ENCODE measurements at regions not wholly inside any gene's neighbourhood (a gene's known extent, or its start where the extent isn't known, plus 50 kb on each side); places are given as distances from the start of the nearest gene placed in this dataset.

GRCh38 chr9:81480828-81481604 lies 208.3 kb downstream of the TLE1 start:
- H3K4me1 ChIP-seq (ENCODE audit: control insufficient read depth, extremely low read depth, insufficient read depth, low read length): no peaks in the 10 kb centered on the region
- no peaks in the 10 kb centered on the region for H4K20me1 ChIP-seq (replicated peaks; ENCODE audit: control insufficient read depth, extremely low read depth, insufficient read depth, low read length)
- intact Hi-C loops (cut with micrococcal nuclease) (no loop called here), dilution Hi-C loops (cut with MboI; ENCODE audit: extremely low pct_ligation_motif_present, low sequenced_read_pairs) (no loop called here)
- no peaks in the 10 kb centered on the region for H3K36me3 ChIP-seq (ENCODE audit: control insufficient read depth in 2 of 2, extremely low read depth in 1 of 2, insufficient read depth in 2 of 2, low read length in 2 of 2)
- no peak overlapping the region for H3K9ac ChIP-seq (replicated peaks; ENCODE audit: extremely low read depth, insufficient read depth, low read length)
- DNase-seq (ENCODE audit: low read depth, low spot score): no peak
- ChIA-PET POLR2A (no interaction called here), CTCF (no interaction called here)
- no peak overlapping the region for H3K27ac ChIP-seq (ENCODE audit: insufficient read depth, low read depth, low read length)
- no peaks in the 10 kb centered on the region for H3K79me2 ChIP-seq (ENCODE audit: control insufficient read depth, insufficient read depth, low read length)
- BruUV-seq (replicated peaks): no TSS peak
- FAIRE-seq: no peak
- H3K9me3 ChIP-seq (replicated peaks; ENCODE audit: control insufficient read depth, insufficient read depth, low read length): no peaks in the 10 kb centered on the region
- TF ChIP-seq CTCF (IDR thresholded peaks at IDR 0.05; ENCODE audit: extremely low read depth in 1 of 2, insufficient read depth in 1 of 2, low read depth in 1 of 2, low read length in 2 of 2): no peak
- no peak for TF ChIP-seq FOS (IDR thresholded peaks at IDR 0.05; ENCODE audit: borderline replicate concordance, insufficient read depth, low read length)
- no peak for TF ChIP-seq POLR2AphosphoS5 (IDR thresholded peaks at IDR 0.05; ENCODE audit: insufficient read depth, low read depth, low read length)
- TF ChIP-seq EZH2 (IDR thresholded peaks at IDR 0.05; ENCODE audit: borderline replicate concordance, low read depth, low read length, severe bottlenecking): no peak
- no peak for TF ChIP-seq POLR2A (IDR thresholded peaks at IDR 0.05; ENCODE audit: low read depth, low read length)
- TF ChIP-seq MAX (IDR thresholded peaks at IDR 0.05; ENCODE audit: insufficient read depth, insufficient read length): no peak
- TF ChIP-seq MYC (IDR thresholded peaks at IDR 0.05; ENCODE audit: low read depth, low read length): no peak
- TF ChIP-seq JUN (IDR thresholded peaks at IDR 0.05; ENCODE audit: borderline replicate concordance, insufficient read depth, insufficient read length, low read depth): no peak
- no peak for TF ChIP-seq GATA2 (IDR thresholded peaks at IDR 0.05; ENCODE audit: insufficient read depth, insufficient read length, low read depth, low read length)
- no peaks in the 10 kb centered on the region for H3K9me1 ChIP-seq (replicated peaks; ENCODE audit: control insufficient read depth, extremely low read depth, insufficient read depth, low read length)
- H3K27me3 ChIP-seq (ENCODE audit: control insufficient read depth in 2 of 2, insufficient read depth in 2 of 2, low read length in 2 of 2): no peaks in the 10 kb centered on the region
- no peak overlapping the region for H3K4me3 ChIP-seq (replicated peaks in 1 of 3; ENCODE audit: insufficient read depth in 1 of 3, low read depth in 1 of 3, low read length in 3 of 3)
- no peak overlapping the region for H3K4me2 ChIP-seq (ENCODE audit: insufficient read depth, low read length)
- no peak overlapping the region for H2AFZ ChIP-seq (ENCODE audit: low read depth, low read length)
